Adipocyte (in vitro differentiated cells): ENCODE measurements at regions not wholly inside any gene's neighbourhood (a gene's known extent, or its start where the extent isn't known, plus 50 kb on each side); places are given as distances from the start of the nearest gene placed in this dataset.
"Not testable (repeated sequence)": the region's sequence is repeated elsewhere in the genome, so short reads cannot be mapped to it uniquely, and the experiment has no call there.

Experiments used
- DNase-seq: peaks from one replicate; pipeline ENCODE4 v3.0.0-alpha.2; 2015; ENCODE audit warnings: low read depth
- H3K27me3 ChIP-seq: replicated peaks from 2 replicates; pipeline ENCODE4 v1.7.0; 2013; ENCODE audit warnings: mild to moderate bottlenecking, low read length, moderate library complexity; ENCODE audit not compliant: control insufficient read depth, insufficient read depth
- H3K36me3 ChIP-seq: 2 replicates; pipeline ENCODE4 v1.7.0; 2013; ENCODE audit warnings: low read length, mild to moderate bottlenecking, moderate library complexity; ENCODE audit not compliant: control insufficient read depth, insufficient read depth, severe bottlenecking
- H3K4me1 ChIP-seq: 2 replicates; pipeline ENCODE4 v1.7.0; 2013; ENCODE audit warnings: mild to moderate bottlenecking, low read length, moderate library complexity; ENCODE audit not compliant: control insufficient read depth, insufficient read depth
- H3K4me3 ChIP-seq: 2 replicates; pipeline ENCODE4 v1.7.0; 2013; ENCODE audit warnings: mild to moderate bottlenecking, low read length, moderate library complexity
- H3K9ac ChIP-seq: 2 replicates; pipeline ENCODE4 v1.7.0; 2013; ENCODE audit warnings: mild to moderate bottlenecking, low read length, moderate library complexity
- H3K9me3 ChIP-seq: 2 replicates; pipeline ENCODE4 v1.7.0; 2013; ENCODE audit warnings: mild to moderate bottlenecking, low read length, moderate library complexity; ENCODE audit not compliant: control insufficient read depth

GRCh38 chr11:123362186-123362585, 67.9 kb upstream of the GRAMD1B start:
- H3K9ac ChIP-seq = no peak overlapping the region
- peaks cover 7% of the 10 kb centered on the region for H3K4me1 ChIP-seq
- H3K27me3 ChIP-seq = peaks cover 84% of the 10 kb centered on the region
- H3K4me3 ChIP-seq = no peak overlapping the region
- H3K9me3 ChIP-seq = no peaks in the 10 kb centered on the region
- H3K36me3 ChIP-seq = no peaks in the 10 kb centered on the region
- DNase-seq = no peak

DNA sequence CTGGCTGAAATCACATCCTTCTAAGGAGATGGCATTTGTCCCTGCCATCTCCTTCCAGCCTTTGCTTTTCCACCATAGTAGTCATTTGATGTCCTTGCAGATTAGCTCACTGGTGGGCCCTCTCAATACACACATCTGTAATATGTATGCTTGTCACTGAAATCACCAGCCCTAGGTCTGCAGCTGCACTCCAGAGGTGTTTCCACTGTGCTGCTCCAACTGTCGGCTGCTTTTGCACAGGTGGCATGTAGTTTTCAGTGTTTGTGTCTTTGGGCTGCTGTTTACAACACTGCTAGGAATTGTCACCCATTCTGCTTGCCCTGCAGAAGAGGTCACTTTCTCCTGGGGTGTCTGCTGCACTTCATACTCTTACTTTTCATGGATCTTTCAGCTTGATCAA, 69.0 kb upstream of the GRAMD1B start:
- no peak overlapping the region for H3K9ac ChIP-seq
- peaks cover 80% of the 10 kb centered on the region for H3K27me3 ChIP-seq
- no peak overlapping the region for H3K4me3 ChIP-seq
- H3K36me3 ChIP-seq = no peaks in the 10 kb centered on the region
- peaks cover 7% of the 10 kb centered on the region for H3K4me1 ChIP-seq
- no peak for DNase-seq
- H3K9me3 ChIP-seq = no peaks in the 10 kb centered on the region

- no peak for DNase-seq
- Histone ChIP-seq H3K36me3 (no peaks in the 10 kb centered on the region), H3K9me3 (no peaks in the 10 kb centered on the region), H3K27me3 (peaks cover 75% of the 10 kb centered on the region), H3K4me1 (peaks cover 7% of the 10 kb centered on the region), H3K9ac (no peak overlapping the region), H3K4me3 (no peak overlapping the region)
Measured at GRCh38 chr11:123360267-123360936, 69.7 kb upstream of the GRAMD1B start.

GRCh38 chr11:123357990-123358827, 71.9 kb upstream of the GRAMD1B start:
- no peaks in the 10 kb centered on the region for H3K36me3 ChIP-seq
- H3K4me1 ChIP-seq = peaks cover 7% of the 10 kb centered on the region
- H3K9ac ChIP-seq = no peak overlapping the region
- peak overlapping the region; percentile 77 for H3K4me3 ChIP-seq
- no peaks in the 10 kb centered on the region for H3K9me3 ChIP-seq
- peaks cover 69% of the 10 kb centered on the region for H3K27me3 ChIP-seq
- peak; percentile 33 for DNase-seq

DNA sequence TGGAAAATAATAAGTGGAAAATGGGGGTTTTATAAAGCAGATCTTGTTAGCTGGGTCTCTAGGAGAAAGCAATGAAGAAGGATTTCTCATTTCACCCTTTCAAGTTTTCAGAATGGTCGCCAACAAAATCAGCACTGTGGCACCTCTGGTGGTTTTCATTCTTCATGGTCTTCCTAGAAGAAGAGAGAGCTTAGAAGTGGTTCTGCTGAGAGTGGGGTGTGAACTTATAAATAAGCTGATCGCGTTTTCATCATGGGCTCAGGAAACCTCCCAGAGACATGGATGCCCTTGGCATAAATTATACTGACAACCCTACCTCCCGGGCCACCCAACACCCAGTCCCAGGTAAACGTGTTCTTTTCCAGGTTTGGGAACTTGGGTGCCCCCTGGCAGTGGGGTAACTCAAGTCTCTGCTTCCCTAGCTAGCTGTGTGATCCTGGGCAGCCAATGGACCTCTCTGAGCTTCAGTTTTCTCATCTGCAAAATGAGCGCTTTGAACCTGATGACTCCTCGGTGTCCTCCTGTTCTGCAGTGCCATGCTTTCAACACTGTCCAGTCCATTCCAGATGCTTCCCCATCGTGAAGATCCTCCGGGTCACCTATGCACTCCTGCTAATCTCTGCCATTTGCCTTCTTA, 72.6 kb upstream of the GRAMD1B start:
- Histone ChIP-seq H3K4me1 (peaks cover 7% of the 10 kb centered on the region), H3K4me3 (peak overlapping the region; percentile 77), H3K9me3 (no peaks in the 10 kb centered on the region), H3K9ac (no peak overlapping the region), H3K27me3 (peaks cover 68% of the 10 kb centered on the region), H3K36me3 (no peaks in the 10 kb centered on the region)
- no peak for DNase-seq

DNA sequence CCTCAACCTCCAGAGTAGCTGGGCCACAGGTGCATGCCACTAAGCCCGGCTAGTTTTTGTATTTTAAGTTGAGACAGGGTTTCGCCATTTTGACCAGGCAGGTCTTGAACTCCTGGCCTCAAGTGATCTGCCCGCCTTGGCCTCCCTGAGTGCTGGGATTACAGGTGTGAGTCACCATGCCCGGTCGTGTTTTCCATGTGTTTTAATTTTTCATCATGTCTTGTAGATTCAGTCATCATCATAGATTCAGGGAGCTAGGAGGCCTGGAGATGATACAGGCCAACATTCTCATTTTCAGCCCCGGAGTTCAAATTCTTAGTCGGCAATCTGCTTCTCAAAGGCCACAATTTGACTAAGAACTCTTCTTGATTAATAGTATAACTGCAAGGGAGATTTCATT, 73.5 kb upstream of the GRAMD1B start:
- peaks cover 7% of the 10 kb centered on the region for H3K4me1 ChIP-seq

DNA sequence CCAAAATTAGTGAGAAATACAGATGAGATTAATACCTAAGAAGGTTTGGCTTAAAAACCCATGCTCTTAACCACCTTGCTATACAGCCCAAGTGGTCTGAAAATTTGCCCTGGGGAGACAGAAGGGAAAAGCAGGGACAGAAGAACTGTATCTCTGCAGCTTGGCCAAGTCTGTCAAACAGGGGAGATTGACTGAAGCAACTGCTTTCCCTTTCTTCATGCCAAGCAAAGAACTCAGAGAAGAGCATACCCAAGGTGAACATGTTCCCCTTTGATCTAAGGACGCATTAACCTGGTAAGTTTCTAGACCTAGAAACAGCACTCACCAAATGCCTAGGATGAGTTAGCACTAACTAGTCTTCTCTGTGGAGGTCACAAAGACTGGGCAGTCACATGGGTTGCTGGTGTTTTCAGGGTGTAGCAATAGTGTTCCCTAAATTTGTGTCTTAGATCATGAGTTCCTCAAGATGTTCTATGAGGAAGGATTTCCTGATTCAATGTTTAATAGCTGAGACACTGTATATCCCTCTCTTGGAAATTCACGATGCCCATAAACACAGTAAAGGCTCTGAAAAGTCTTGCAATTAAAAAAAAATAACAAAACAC, 75.6 kb upstream of the GRAMD1B start:
- Histone ChIP-seq H3K4me1 (peaks cover 7% of the 10 kb centered on the region), H3K36me3 (no peaks in the 10 kb centered on the region), H3K4me3 (no peak overlapping the region), H3K27me3 (peaks cover 69% of the 10 kb centered on the region), H3K9me3 (no peaks in the 10 kb centered on the region), H3K9ac (no peak overlapping the region)
- DNase-seq = no peak

More for the DNA sequence above, 73.5 kb upstream of the GRAMD1B start:
- Histone ChIP-seq H3K9ac (no peak overlapping the region), H3K27me3 (peaks cover 70% of the 10 kb centered on the region), H3K9me3 (no peaks in the 10 kb centered on the region), H3K36me3 (no peaks in the 10 kb centered on the region), H3K4me3 (no peak overlapping the region)
- no peak for DNase-seq

DNA sequence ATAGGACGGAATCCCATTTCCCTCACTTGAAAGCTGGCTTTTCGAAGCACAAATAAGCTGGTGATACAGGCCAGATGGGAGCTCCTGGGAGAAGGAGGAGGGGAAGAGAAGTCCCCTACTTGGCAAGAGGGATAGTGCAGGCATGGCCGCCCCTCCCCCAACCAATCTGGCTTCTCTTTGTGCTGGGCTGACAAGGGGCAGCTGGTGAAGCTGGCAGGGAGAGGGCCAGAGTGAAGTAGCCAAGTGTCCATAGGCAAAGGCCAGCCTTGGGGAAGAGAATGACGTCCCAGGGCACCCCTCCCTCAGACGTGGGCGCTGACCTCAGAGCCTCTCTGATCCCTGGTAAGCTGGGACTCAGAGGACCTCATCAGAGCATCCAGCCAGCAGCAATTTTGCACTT, 78.7 kb upstream of the GRAMD1B start:
- H3K4me3 ChIP-seq = no peak overlapping the region
- no peak for DNase-seq
- no peaks in the 10 kb centered on the region for H3K36me3 ChIP-seq

GRCh38 chr11:123349382-123349781, 80.7 kb upstream of the GRAMD1B start:
- no peaks in the 10 kb centered on the region for H3K36me3 ChIP-seq
- H3K4me1 ChIP-seq = no peaks in the 10 kb centered on the region
- no peak overlapping the region for H3K9ac ChIP-seq
- H3K27me3 ChIP-seq = peaks cover 75% of the 10 kb centered on the region
- H3K9me3 ChIP-seq = peaks cover 15% of the 10 kb centered on the region
- DNase-seq = no peak
- H3K4me3 ChIP-seq = no peak overlapping the region

More for the DNA sequence above, 78.7 kb upstream of the GRAMD1B start:
- H3K9ac ChIP-seq = no peak overlapping the region
- peaks cover 68% of the 10 kb centered on the region for H3K27me3 ChIP-seq
- no peaks in the 10 kb centered on the region for H3K4me1 ChIP-seq
- H3K9me3 ChIP-seq = peaks cover 15% of the 10 kb centered on the region

DNA sequence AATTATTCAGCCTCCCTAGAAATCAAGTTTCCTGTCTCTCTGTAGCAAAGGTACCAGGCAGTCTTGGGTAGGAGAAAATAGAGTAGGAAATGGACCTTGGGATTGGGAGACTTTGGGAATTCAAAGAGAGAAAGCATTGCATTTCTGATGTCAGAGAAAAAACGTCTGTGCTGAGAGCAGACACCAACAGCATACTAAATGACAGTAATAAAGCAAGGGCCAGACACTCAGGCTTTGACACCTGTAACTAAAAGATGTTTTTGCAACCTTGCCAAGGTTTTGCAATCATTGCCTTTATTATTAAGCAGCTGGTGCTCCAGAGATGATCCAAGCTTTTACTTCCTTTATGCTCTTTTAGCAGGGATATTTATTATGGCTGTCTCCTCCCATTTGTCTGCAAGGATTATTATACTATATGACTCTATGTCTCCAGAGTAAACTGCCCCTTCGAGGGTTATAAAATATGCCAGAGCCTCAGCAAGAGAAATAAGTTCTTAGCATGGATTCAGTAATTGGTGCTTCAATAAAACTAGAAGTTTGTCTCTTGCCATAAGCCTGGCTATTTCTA, 85.2 kb upstream of the GRAMD1B start:
- no peaks in the 10 kb centered on the region for H3K4me1 ChIP-seq
- H3K4me3 ChIP-seq = no peak overlapping the region
- H3K9me3 ChIP-seq = peaks cover 15% of the 10 kb centered on the region
- peaks cover 40% of the 10 kb centered on the region for H3K27me3 ChIP-seq
- H3K9ac ChIP-seq = no peak overlapping the region
- H3K36me3 ChIP-seq = no peaks in the 10 kb centered on the region
- no peak for DNase-seq

- Histone ChIP-seq H3K9me3 (peaks cover 14% of the 10 kb centered on the region), H3K27me3 (peaks cover 33% of the 10 kb centered on the region)
- not testable (repeated sequence) for H3K36me3 ChIP-seq
Measured at GRCh38 chr11:123344188-123344587, 85.9 kb upstream of the GRAMD1B start.

More at GRCh38 chr11:123344188-123344587, 85.9 kb upstream of the GRAMD1B start:
- H3K4me1 ChIP-seq, H3K4me3 ChIP-seq, H3K9ac ChIP-seq, DNase-seq: not testable (repeated sequence)
